OCI-LY7 (cell line): ENCODE measurements at regions not wholly inside any gene's neighbourhood (a gene's known extent, or its start where the extent isn't known, plus 50 kb on each side); places are given as distances from the start of the nearest gene placed in this dataset.
"Not testable (repeated sequence)": the region's sequence is repeated elsewhere in the genome, so short reads cannot be mapped to it uniquely, and the experiment has no call there.

Experiments
- BruUV-seq: library from RNA; stranded (reverse); fragments of 400-500 nt; replicated peaks from 2 replicates; lab custom pipeline; 2021; lab: Mats Ljungman, UMichigan
- CTCF ChIA-PET: fragments of 300-600 bp; sonication (Branson Sonifier 250); formaldehyde crosslinking; loops from one replicate; lab custom pipeline; 2022; ENCODE audit warnings: antibody characterized with exemption; ENCODE audit not compliant: unreplicated experiment; lab: Charles Lee
- POLR2A ChIA-PET: fragments of 300-600 bp; sonication (Branson Sonifier 250); formaldehyde crosslinking; loops from one replicate; lab custom pipeline; 2022; ENCODE audit warnings: antibody characterized with exemption; lab: Charles Lee
- DNase-seq: peaks from one replicate; pipeline ENCODE4 v3.0.0-alpha.2; 2015; ENCODE audit warnings: low spot score
- H2AFZ ChIP-seq: fragments of 200-600 bp; sonication (generic), shearing (Covaris generic); 2 replicates; pipeline ENCODE4 v1.6.1; 2014; ENCODE audit warnings: mild to moderate bottlenecking, antibody characterized with exemption, low read length, moderate library complexity
- H3K27ac ChIP-seq: fragments of 200-600 bp; sonication (generic); 2 replicates; pipeline ENCODE4 v1.5.1; 2014; ENCODE audit warnings: mixed run types, low read depth, mild to moderate bottlenecking, moderate library complexity, low read length, inconsistent platforms; ENCODE audit not compliant: poor library complexity, severe bottlenecking
- H3K36me3 ChIP-seq: fragments of 200-600 bp; sonication (generic); 2 replicates; pipeline ENCODE4 v1.6.1; 2014; ENCODE audit warnings: mild to moderate bottlenecking, antibody characterized with exemption, low read length, moderate library complexity, mixed read lengths; ENCODE audit not compliant: insufficient read depth
- H3K4me1 ChIP-seq: fragments of 200-600 bp; sonication (generic); 2 replicates; pipeline ENCODE4 v1.5.1; 2014; ENCODE audit warnings: mild to moderate bottlenecking, low read length; ENCODE audit not compliant: insufficient read depth, poor library complexity, severe bottlenecking
- H3K4me2 ChIP-seq: fragments of 200-600 bp; sonication (generic); 2 replicates; pipeline ENCODE4 v1.6.1; 2014; ENCODE audit warnings: mild to moderate bottlenecking, low read length
- H3K4me3 ChIP-seq: fragments of 200-600 bp; sonication (generic); 2 replicates; pipeline ENCODE4 v1.5.1; 2014; ENCODE audit warnings: mild to moderate bottlenecking, low read depth, low read length; ENCODE audit not compliant: poor library complexity, severe bottlenecking
- H3K79me2 ChIP-seq: fragments of 200-600 bp; sonication (generic); 2 replicates; pipeline ENCODE4 v1.6.1; 2016; ENCODE audit warnings: low read depth, mild to moderate bottlenecking, low read length, moderate library complexity, mixed read lengths; ENCODE audit not compliant: insufficient read depth
- H3K9me2 ChIP-seq: fragments of 200-600 bp; sonication (generic); 2 replicates; pipeline ENCODE4 v1.6.1; 2016; ENCODE audit warnings: mild to moderate bottlenecking, low read length, mixed read lengths; ENCODE audit not compliant: insufficient read depth
- H3K9me3 ChIP-seq: fragments of 200-600 bp; sonication (generic); 2 replicates; pipeline ENCODE4 v1.6.1; 2014; ENCODE audit warnings: mild to moderate bottlenecking, mixed run types, low read length, mixed read lengths
- H4K20me1 ChIP-seq: fragments of 200-600 bp; sonication (generic); 2 replicates; pipeline ENCODE4 v1.6.1; 2014; ENCODE audit warnings: mild to moderate bottlenecking, antibody characterized with exemption, low read length, moderate library complexity, mixed read lengths; ENCODE audit not compliant: insufficient read depth
- EZH2phosphoT487 ChIP-seq: fragments of 200-600 bp; sonication (generic); IDR thresholded peaks from 2 replicates; pipeline ENCODE4 v1.6.1; 2018; ENCODE audit warnings: low read depth, borderline replicate concordance, mild to moderate bottlenecking, mixed run types, antibody characterized with exemption, low read length, moderate library complexity, mixed read lengths
- intact Hi-C: fragments of 100-400 bp; cut with micrococcal nuclease; formaldehyde crosslinking; loops from one replicate; pipeline ENCODE4 v1.10.0; 2022; ENCODE audit not compliant: unreplicated experiment
- TF ChIP-seq, protein P1 (sequence below): fragments of 200-600 bp; sonication (generic); conservative IDR thresholded peaks from 2 replicates; pipeline ENCODE4 v1.5.1; 2014; ENCODE audit warnings: mild to moderate bottlenecking, antibody characterized with exemption, low read length, moderate library complexity, mixed read lengths

DNA sequence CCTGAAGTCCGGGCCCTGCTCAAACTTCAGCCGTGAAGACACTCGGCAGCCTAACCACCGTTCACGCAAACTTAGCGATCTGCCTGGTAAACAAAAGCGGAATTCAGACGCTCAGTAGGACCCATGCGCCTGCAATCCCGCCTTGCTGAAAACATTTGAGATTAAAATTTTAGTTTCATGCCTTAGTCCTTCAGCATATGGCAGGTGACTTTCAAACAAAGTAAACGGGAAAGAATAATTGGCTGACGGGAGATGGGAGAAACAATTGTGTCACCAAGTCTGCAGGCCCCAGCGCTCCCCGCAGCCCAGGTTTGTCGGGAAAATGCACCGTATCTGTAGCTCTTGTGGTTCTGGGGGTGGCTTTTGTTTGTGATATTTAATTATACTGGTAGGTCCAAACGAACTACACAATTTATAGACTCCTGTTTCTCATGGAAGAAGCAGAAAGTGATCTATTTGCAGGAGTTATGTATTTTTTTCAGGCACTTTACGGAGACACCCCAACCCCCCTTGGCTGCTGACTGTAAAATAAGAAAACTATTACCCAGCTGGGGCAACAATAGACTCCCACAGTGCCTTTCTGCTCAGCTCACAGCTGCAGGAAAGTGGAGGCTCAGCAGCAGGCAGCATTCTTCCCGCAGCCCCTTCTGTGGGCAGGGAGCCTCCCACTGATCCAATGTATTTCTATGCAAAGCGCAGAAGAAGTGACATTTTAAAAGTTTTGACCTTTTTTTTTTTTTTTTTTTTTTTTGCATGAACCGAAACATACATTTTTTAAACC lies 94.8 kb downstream of the SOX1 start:
- Histone ChIP-seq H3K9me3 (no peaks in the 10 kb centered on the region), H3K4me2 (no peak overlapping the region), H3K36me3 (no peaks in the 10 kb centered on the region), H3K79me2 (no peaks in the 10 kb centered on the region), H2AFZ (no peak overlapping the region), H3K4me3 (no peak overlapping the region), H3K27ac (no peak overlapping the region), H3K9me2 (no peaks in the 10 kb centered on the region), H3K4me1 (no peaks in the 10 kb centered on the region), H4K20me1 (no peaks in the 10 kb centered on the region)
- no peak for DNase-seq
- no TSS peak for BruUV-seq
- ChIA-PET CTCF (no interaction called here), POLR2A (no interaction called here)
- TF ChIP-seq, protein P1, sequence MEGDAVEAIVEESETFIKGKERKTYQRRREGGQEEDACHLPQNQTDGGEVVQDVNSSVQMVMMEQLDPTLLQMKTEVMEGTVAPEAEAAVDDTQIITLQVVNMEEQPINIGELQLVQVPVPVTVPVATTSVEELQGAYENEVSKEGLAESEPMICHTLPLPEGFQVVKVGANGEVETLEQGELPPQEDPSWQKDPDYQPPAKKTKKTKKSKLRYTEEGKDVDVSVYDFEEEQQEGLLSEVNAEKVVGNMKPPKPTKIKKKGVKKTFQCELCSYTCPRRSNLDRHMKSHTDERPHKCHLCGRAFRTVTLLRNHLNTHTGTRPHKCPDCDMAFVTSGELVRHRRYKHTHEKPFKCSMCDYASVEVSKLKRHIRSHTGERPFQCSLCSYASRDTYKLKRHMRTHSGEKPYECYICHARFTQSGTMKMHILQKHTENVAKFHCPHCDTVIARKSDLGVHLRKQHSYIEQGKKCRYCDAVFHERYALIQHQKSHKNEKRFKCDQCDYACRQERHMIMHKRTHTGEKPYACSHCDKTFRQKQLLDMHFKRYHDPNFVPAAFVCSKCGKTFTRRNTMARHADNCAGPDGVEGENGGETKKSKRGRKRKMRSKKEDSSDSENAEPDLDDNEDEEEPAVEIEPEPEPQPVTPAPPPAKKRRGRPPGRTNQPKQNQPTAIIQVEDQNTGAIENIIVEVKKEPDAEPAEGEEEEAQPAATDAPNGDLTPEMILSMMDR: no peak
- no peak for TF ChIP-seq EZH2phosphoT487
- intact Hi-C loops: no loop called here

DNA sequence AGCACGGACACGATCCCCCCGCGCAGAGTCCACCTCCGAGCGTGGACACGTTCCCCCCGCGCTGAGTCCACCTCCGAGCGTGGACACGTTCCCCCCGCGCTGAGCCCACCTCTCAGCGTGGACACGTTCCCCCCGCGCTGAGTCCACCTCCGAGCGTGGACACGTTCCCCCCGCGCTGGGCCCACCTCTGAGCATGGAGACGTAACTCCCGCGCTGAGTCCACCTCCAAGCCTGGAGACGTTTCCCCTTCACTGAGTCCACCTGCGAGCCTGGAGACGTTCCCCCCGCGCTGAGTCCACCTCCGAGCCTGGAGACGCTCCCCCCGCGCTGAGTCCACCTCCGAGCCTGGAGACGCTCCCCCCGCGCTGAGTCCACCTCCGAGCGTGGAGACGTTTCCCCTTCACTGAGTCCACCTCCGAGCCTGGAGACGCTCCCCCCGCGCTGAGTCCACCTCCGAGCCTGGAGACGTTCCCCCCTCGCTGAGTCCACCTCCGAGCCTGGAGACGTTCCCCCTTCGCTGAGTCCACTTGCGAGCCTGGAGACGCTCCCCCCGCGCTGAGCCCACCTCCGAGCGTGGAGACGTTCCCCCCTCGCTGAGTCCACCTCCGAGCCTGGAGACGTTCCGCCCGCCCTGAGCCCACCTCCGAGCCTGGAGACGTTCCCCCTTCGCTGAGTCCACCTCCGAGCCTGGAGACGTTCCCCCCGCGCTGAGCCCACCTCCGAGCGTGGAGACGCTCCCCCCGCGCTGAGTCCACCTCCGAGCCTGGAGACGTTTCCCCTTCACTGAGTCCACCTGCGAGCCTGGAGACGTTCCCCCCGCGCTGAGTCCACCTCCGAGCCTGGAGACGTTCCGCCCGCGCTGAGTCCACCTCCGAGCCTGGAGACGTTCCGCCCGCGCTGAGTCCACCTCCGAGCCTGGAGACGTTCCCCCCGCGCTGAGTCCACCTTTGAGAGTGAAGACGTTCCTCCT lies 97.0 kb downstream of the SOX1 start:
- intact Hi-C loops, H3K4me2 ChIP-seq, H3K27ac ChIP-seq, H3K9me3 ChIP-seq, POLR2A ChIA-PET, H3K9me2 ChIP-seq, H2AFZ ChIP-seq, CTCF ChIA-PET, H4K20me1 ChIP-seq, H3K79me2 ChIP-seq, DNase-seq, H3K4me3 ChIP-seq, H3K36me3 ChIP-seq, H3K4me1 ChIP-seq, BruUV-seq: not testable (repeated sequence)

DNA sequence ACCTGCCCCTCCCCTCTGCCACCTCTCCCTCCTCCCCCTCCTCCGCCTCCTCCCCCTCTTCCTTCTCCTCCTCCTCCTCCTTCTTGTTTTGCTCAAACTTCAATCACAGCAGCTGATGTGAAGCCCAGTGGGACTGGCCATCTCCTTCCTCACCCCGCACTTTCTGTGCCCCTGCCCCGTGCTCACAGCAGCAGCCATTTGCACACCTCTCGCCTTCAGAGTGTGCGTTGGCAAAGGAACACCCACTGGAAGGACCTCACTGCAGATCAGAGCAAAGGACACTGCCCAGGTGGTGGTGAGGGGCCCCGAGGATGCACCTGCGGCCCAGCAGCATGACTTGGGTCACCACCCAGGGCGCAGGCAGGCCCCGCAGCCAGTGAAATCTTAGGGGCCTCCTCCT lies 98.8 kb downstream of the SOX1 start:
- no peak for TF ChIP-seq EZH2phosphoT487
- TF ChIP-seq, protein P1: no peak

More for the DNA sequence above, 98.8 kb downstream of the SOX1 start:
- H2AFZ ChIP-seq: no peak overlapping the region
- BruUV-seq: no TSS peak
- no peak overlapping the region for H3K4me2 ChIP-seq
- H3K4me3 ChIP-seq: no peak overlapping the region
- H4K20me1 ChIP-seq: no peaks in the 10 kb centered on the region
- ChIA-PET CTCF (no interaction called here), POLR2A (no interaction called here)
- no peaks in the 10 kb centered on the region for H3K9me3 ChIP-seq
- intact Hi-C loops: no loop called here
- H3K79me2 ChIP-seq: no peaks in the 10 kb centered on the region
- no peaks in the 10 kb centered on the region for H3K4me1 ChIP-seq
- no peaks in the 10 kb centered on the region for H3K9me2 ChIP-seq
- DNase-seq: no peak
- no peak overlapping the region for H3K27ac ChIP-seq
- H3K36me3 ChIP-seq: no peaks in the 10 kb centered on the region
